Hepatocyte (in vitro differentiated cells): ENCODE measurements at regions not wholly inside any gene's neighbourhood (a gene's known extent, or its start where the extent isn't known, plus 50 kb on each side); places are given as distances from the start of the nearest gene placed in this dataset.

ENCODE experiments used
- DNase-seq: peaks from one replicate; pipeline ENCODE4 v3.0.0-alpha.2; 2016; ENCODE audit warnings: low spot score
- H2AFZ ChIP-seq: fragments of 200-600 bp; sonication (generic); 2 replicates; pipeline ENCODE4 v1.6.0; 2016; ENCODE audit warnings: antibody characterized with exemption, mild to moderate bottlenecking
- H3K27ac ChIP-seq: fragments of 200-600 bp; sonication (generic); 2 replicates; pipeline ENCODE4 v1.5.1; 2016; ENCODE audit warnings: mild to moderate bottlenecking
- H3K27me3 ChIP-seq: fragments of 200-600 bp; sonication (generic); 2 replicates; pipeline ENCODE4 v1.6.1; 2016
- H3K36me3 ChIP-seq: fragments of 200-600 bp; sonication (generic); replicated peaks from 2 replicates; pipeline ENCODE4 v1.5.1; 2016; ENCODE audit warnings: low read depth; ENCODE audit not compliant: insufficient read depth
- H3K4me1 ChIP-seq: fragments of 200-600 bp; sonication (generic); 2 replicates; pipeline ENCODE4 v1.5.1; 2016; ENCODE audit warnings: mild to moderate bottlenecking, moderate library complexity; ENCODE audit not compliant: insufficient read depth
- H3K4me2 ChIP-seq: fragments of 200-600 bp; sonication (generic); 2 replicates; pipeline ENCODE4 v1.6.0; 2016
- H3K4me3 ChIP-seq: fragments of 200-600 bp; sonication (generic); 2 replicates; pipeline ENCODE4 v1.5.1; 2016; ENCODE audit warnings: mild to moderate bottlenecking
- H3K79me2 ChIP-seq: fragments of 200-600 bp; sonication (generic); 2 replicates; pipeline ENCODE4 v1.6.0; 2017; ENCODE audit warnings: mild to moderate bottlenecking
- H3K9me2 ChIP-seq: fragments of 200-600 bp; sonication (generic); replicated peaks from 2 replicates; pipeline ENCODE4 v1.6.0; 2017; ENCODE audit warnings: mild to moderate bottlenecking; ENCODE audit not compliant: insufficient read depth
- H3K9me3 ChIP-seq: fragments of 200-600 bp; sonication (generic); 2 replicates; pipeline ENCODE4 v1.5.1; 2016; ENCODE audit warnings: low read depth, mild to moderate bottlenecking
- H4K20me1 ChIP-seq: fragments of 200-600 bp; sonication (generic); 2 replicates; pipeline ENCODE4 v1.6.0; 2016; ENCODE audit warnings: mild to moderate bottlenecking; ENCODE audit not compliant: insufficient read depth, poor library complexity, severe bottlenecking
- EZH2 ChIP-seq: fragments of 200-600 bp; sonication (generic); IDR thresholded peaks from 2 replicates; pipeline ENCODE4 v1.6.1; 2016; ENCODE audit warnings: antibody characterized with exemption, mild to moderate bottlenecking, borderline replicate concordance
- EZH2phosphoT487 ChIP-seq: fragments of 200-600 bp; sonication (generic); IDR thresholded peaks from one replicate; pipeline ENCODE4 v1.6.1; 2018; ENCODE audit warnings: antibody characterized with exemption, mild to moderate bottlenecking, low read depth, moderate library complexity; ENCODE audit not compliant: unreplicated experiment, severe bottlenecking
- WGBS: methylation state at CpG from one replicate; pipeline ENCODE4 v1.1.6; 2016; ENCODE audit warnings: low lambda C conversion rate; ENCODE audit errors: missing lambda C conversion rate; 5-methylcytosine and 5-hydroxymethylcytosine counted together
- TF ChIP-seq, protein P1 (sequence below): fragments of 200-600 bp; sonication (generic); IDR thresholded peaks from 2 replicates; pipeline ENCODE4 v1.5.1; 2016; ENCODE audit warnings: antibody characterized with exemption, mild to moderate bottlenecking; ENCODE audit not compliant: poor library complexity

DNA sequence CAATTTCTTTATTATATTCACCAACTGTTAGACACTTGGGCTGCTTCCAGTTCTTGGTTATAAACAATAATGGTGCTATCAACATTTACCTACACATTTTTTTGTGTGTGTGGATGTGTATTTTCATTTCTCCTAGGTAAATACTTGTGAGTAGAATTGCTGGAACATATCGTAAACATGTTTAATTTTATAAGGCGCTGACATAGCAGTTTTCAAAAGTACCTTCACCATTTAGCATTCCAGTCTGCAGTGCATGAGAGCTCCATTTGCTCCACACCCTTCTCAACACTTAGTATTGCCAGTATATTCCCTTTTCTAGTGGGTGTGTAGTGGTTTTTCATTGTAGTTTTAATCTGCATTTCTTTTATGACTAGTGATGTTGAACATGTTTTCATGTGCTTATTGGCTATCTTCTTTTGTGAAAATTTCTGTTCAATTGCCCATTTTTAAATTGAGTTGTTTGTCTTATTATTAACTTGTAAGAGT, 59.6 kb upstream of the FAM204A start:
- Histone ChIP-seq H3K4me1 (no peaks in the 10 kb centered on the region), H4K20me1 (no peaks in the 10 kb centered on the region), H3K36me3 (no peaks in the 10 kb centered on the region), H3K4me2 (no peak overlapping the region), H3K9me3 (no peaks in the 10 kb centered on the region), H3K79me2 (no peaks in the 10 kb centered on the region), H3K27ac (no peak overlapping the region), H2AFZ (no peak overlapping the region), H3K4me3 (no peak overlapping the region), H3K9me2 (no peaks in the 10 kb centered on the region), H3K27me3 (peaks cover 18% of the 10 kb centered on the region)
- no peak for DNase-seq
- no peak for TF ChIP-seq EZH2phosphoT487
- TF ChIP-seq, protein P1, sequence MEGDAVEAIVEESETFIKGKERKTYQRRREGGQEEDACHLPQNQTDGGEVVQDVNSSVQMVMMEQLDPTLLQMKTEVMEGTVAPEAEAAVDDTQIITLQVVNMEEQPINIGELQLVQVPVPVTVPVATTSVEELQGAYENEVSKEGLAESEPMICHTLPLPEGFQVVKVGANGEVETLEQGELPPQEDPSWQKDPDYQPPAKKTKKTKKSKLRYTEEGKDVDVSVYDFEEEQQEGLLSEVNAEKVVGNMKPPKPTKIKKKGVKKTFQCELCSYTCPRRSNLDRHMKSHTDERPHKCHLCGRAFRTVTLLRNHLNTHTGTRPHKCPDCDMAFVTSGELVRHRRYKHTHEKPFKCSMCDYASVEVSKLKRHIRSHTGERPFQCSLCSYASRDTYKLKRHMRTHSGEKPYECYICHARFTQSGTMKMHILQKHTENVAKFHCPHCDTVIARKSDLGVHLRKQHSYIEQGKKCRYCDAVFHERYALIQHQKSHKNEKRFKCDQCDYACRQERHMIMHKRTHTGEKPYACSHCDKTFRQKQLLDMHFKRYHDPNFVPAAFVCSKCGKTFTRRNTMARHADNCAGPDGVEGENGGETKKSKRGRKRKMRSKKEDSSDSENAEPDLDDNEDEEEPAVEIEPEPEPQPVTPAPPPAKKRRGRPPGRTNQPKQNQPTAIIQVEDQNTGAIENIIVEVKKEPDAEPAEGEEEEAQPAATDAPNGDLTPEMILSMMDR = no peak
- TF ChIP-seq EZH2 = no peak
- WGBS = 98% methylated on average over 2 of the region's 2 CpGs

GRCh38 chr10:118397391-118397790, 55.3 kb upstream of the FAM204A start:
- Histone ChIP-seq H3K4me1 (no peaks in the 10 kb centered on the region), H2AFZ (no peak overlapping the region), H3K27ac (no peak overlapping the region), H3K9me3 (no peaks in the 10 kb centered on the region), H3K27me3 (no peaks in the 10 kb centered on the region), H3K4me3 (no peak overlapping the region), H3K9me2 (no peaks in the 10 kb centered on the region), H3K79me2 (no peaks in the 10 kb centered on the region), H3K4me2 (no peak overlapping the region), H3K36me3 (no peaks in the 10 kb centered on the region), H4K20me1 (no peaks in the 10 kb centered on the region)
- DNase-seq = no peak
- TF ChIP-seq, protein P1 = no peak
- no peak for TF ChIP-seq EZH2phosphoT487
- no peak for TF ChIP-seq EZH2
- WGBS = 87% methylated on average over 4 of the region's 4 CpGs

DNA sequence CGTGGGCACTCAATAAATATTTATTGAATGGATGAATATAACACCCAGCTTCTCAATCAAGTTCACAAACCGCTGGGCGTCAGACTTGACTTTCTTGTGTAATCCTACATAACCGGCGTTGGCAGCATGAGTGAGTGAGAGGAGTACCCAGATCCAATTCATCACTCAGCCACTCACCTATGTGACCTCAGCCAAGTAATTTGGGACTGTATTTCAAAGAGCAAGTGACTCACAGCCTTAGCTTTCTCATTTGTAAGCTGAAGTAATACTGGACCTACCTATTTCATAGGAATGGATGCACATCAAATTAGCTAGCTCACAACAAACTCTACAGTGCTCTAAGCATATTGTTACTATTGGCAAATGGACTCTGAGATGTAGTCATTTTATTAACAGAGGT, 53.8 kb upstream of the FAM204A start:
- H3K9me2 ChIP-seq = no peaks in the 10 kb centered on the region
- no peaks in the 10 kb centered on the region for H3K79me2 ChIP-seq
- WGBS = 88% methylated on average over 5 of the region's 5 CpGs
- H3K4me1 ChIP-seq = no peaks in the 10 kb centered on the region
- no peaks in the 10 kb centered on the region for H4K20me1 ChIP-seq
- no peak overlapping the region for H2AFZ ChIP-seq
- H3K9me3 ChIP-seq = no peaks in the 10 kb centered on the region
- no peaks in the 10 kb centered on the region for H3K27me3 ChIP-seq
- H3K36me3 ChIP-seq = no peaks in the 10 kb centered on the region
- H3K27ac ChIP-seq = no peak overlapping the region
- no peak for DNase-seq
- no peak overlapping the region for H3K4me2 ChIP-seq
- H3K4me3 ChIP-seq = no peak overlapping the region
- TF ChIP-seq EZH2 (no peak), EZH2phosphoT487 (no peak)
- TF ChIP-seq, protein P1 = no peak
